SK-N-SH (cell line): ENCODE measurements at regions not wholly inside any gene's neighbourhood (a gene's known extent, or its start where the extent isn't known, plus 50 kb on each side); places are given as distances from the start of the nearest gene placed in this dataset.

ENCODE experiments used
- CTCF ChIA-PET: fragments of 300-600, 350-600 bp; formaldehyde crosslinking; extraction: SDS; loops from one replicate; lab custom pipeline; 2021; lab: Yijun Ruan, JAX
- POLR2A ChIA-PET: fragments of 350-600 bp; sonication (Branson Sonifier 250); formaldehyde crosslinking; extraction: SDS; loops from one replicate; lab custom pipeline; 2020; ENCODE audit warnings: antibody characterized with exemption, inconsistent platforms; lab: Yijun Ruan, JAX
- DNase-seq: peaks from one replicate; pipeline ENCODE4 v3.0.0; 2012
- H2AFZ ChIP-seq: fragments of 200-600 bp; sonication (generic); 2 replicates; pipeline ENCODE4 v1.8.1; 2016; ENCODE audit warnings: antibody characterized with exemption, mild to moderate bottlenecking, low read depth
- H3F3A ChIP-seq: fragments of 200-600 bp; sonication (generic); replicated peaks from 2 replicates; pipeline ENCODE3; 2016; ENCODE audit warnings: antibody characterized with exemption, mild to moderate bottlenecking; ENCODE audit not compliant: insufficient read depth
- H3K27ac ChIP-seq, 2 experiments: fragments of 200-500 bp in 1 of 2; fragments of 200-600 bp in 1 of 2; sonication (Bioruptor generic) in 1 of 2; sonication (generic), shearing (Covaris generic) in 1 of 2; 2 replicates each; pipeline versions ENCODE4 v1.5.1 to v1.6.1; 2014 to 2016; ENCODE audit warnings: low read depth in 2 of 2, inconsistent platforms in 1 of 2, low read length in 1 of 2, mild to moderate bottlenecking in 1 of 2, mixed read lengths in 1 of 2
- H3K27me3 ChIP-seq: fragments of 200-600 bp; sonication (generic), shearing (Covaris generic); 2 replicates; pipeline ENCODE4 v1.6.1; 2016; ENCODE audit warnings: mixed run types; ENCODE audit not compliant: insufficient read depth
- H3K36me3 ChIP-seq, 2 experiments: fragments of 200-500 bp in 1 of 2; fragments of 200-600 bp in 1 of 2; sonication (Bioruptor generic) in 1 of 2; sonication (generic) in 1 of 2; replicated peaks in 1 of 2; 2 replicates each; pipeline versions ENCODE3 to v1.5.1; 2014 to 2016; ENCODE audit warnings: low read length in 1 of 2, mild to moderate bottlenecking in 1 of 2; ENCODE audit not compliant: insufficient read depth in 2 of 2, control insufficient read depth in 1 of 2
- H3K4me1 ChIP-seq, 2 experiments: fragments of 200-500 bp in 1 of 2; fragments of 200-600 bp in 1 of 2; sonication (Bioruptor generic) in 1 of 2; sonication (generic), shearing (Covaris generic) in 1 of 2; 2 replicates each; pipeline versions ENCODE4 v1.5.1 to v1.6.1; 2014 to 2016; ENCODE audit warnings: low read depth in 1 of 2, low read length in 1 of 2, mixed run types in 1 of 2; ENCODE audit not compliant: insufficient read depth in 2 of 2, control insufficient read depth in 1 of 2
- H3K4me2 ChIP-seq: fragments of 200-600 bp; sonication (generic), shearing (Covaris generic); 2 replicates; pipeline ENCODE4 v1.6.1; 2017; ENCODE audit warnings: mixed run types
- H3K4me3 ChIP-seq, 2 experiments: fragments of 200-500 bp in 1 of 2; fragments of 200-600 bp in 1 of 2; sonication (Bioruptor generic) in 1 of 2; sonication (generic), shearing (Covaris generic) in 1 of 2; 2 replicates each; pipeline versions ENCODE4 v1.5.1 to v1.8.1; 2014 to 2016; ENCODE audit warnings: low read depth in 2 of 2, inconsistent platforms in 1 of 2, low read length in 1 of 2, mild to moderate bottlenecking in 1 of 2, mixed read lengths in 1 of 2, moderate library complexity in 1 of 2
- H3K79me2 ChIP-seq: fragments of 200-600 bp; sonication (generic); 2 replicates; pipeline ENCODE4 v1.8.1; 2017; ENCODE audit warnings: mild to moderate bottlenecking; ENCODE audit not compliant: insufficient read depth
- H3K9ac ChIP-seq: fragments of 200-600 bp; sonication (generic); 2 replicates; pipeline ENCODE4 v1.6.1; 2017; ENCODE audit warnings: mixed run types
- H3K9me2 ChIP-seq: fragments of 200-600 bp; sonication (generic); 2 replicates; pipeline ENCODE4 v1.6.1; 2017; ENCODE audit warnings: mixed run types
- H3K9me3 ChIP-seq: fragments of 200-600 bp; sonication (generic); 2 replicates; pipeline ENCODE4 v1.6.1; 2017; ENCODE audit warnings: mixed run types, mild to moderate bottlenecking, moderate library complexity
- H4K20me1 ChIP-seq: fragments of 200-600 bp; sonication (generic); 2 replicates; pipeline ENCODE4 v1.6.1; 2017; ENCODE audit warnings: mild to moderate bottlenecking, mixed run types; ENCODE audit not compliant: insufficient read depth
- CTCF ChIP-seq: fragments of 200-600 bp; sonication (generic); IDR thresholded peaks from 2 replicates; pipeline ENCODE4 v1.6.1; 2017; ENCODE audit warnings: antibody characterized with exemption, mild to moderate bottlenecking, moderate library complexity
- EZH2phosphoT487 ChIP-seq: fragments of 200-600 bp; sonication (generic); IDR thresholded peaks from 2 replicates; pipeline ENCODE4 v1.6.1; 2017; ENCODE audit warnings: low read depth, mixed run types, mild to moderate bottlenecking, antibody characterized with exemption, moderate library complexity, borderline replicate concordance
- FOXM1 ChIP-seq: IDR thresholded peaks from 2 replicates; pipeline ENCODE4 v1.4.0; 2012; ENCODE audit warnings: low read depth, mild to moderate bottlenecking
- GABPA ChIP-seq: IDR thresholded peaks from 2 replicates; pipeline ENCODE4 v1.4.0; 2012; ENCODE audit warnings: low read depth, mild to moderate bottlenecking
- JUND ChIP-seq: IDR thresholded peaks from 2 replicates; pipeline ENCODE4 v1.4.0; 2012
- MAX ChIP-seq: IDR thresholded peaks from 2 replicates; pipeline ENCODE4 v1.4.0; 2012; ENCODE audit warnings: low read depth
- MXI1 ChIP-seq: IDR thresholded peaks from 2 replicates; pipeline ENCODE4 v1.6.1; 2012; ENCODE audit warnings: mild to moderate bottlenecking, low read depth, low read length, improper control_type of control experiment
- RAD21 ChIP-seq: IDR thresholded peaks from 2 replicates; pipeline ENCODE4 v1.6.1; 2012; ENCODE audit warnings: mild to moderate bottlenecking, low read length
- RCOR1 ChIP-seq: fragments of 150-350 bp; IDR thresholded peaks from 2 replicates; pipeline ENCODE4 v1.6.1; 2017; ENCODE audit warnings: antibody characterized with exemption, low read length
- RFX5 ChIP-seq: IDR thresholded peaks from 2 replicates; pipeline ENCODE4 v1.6.1; 2012; ENCODE audit warnings: mild to moderate bottlenecking, improper control_type of control experiment, low read length
- SMC3 ChIP-seq: IDR thresholded peaks from 2 replicates; pipeline ENCODE4 v1.6.1; 2012; ENCODE audit warnings: low read depth, low read length, improper control_type of control experiment
- TAF1 ChIP-seq: IDR thresholded peaks from 2 replicates; pipeline ENCODE4 v1.6.1; 2012; ENCODE audit warnings: low read depth, mild to moderate bottlenecking, low read length, moderate library complexity, borderline replicate concordance
- TCF12 ChIP-seq: IDR thresholded peaks from 2 replicates; pipeline ENCODE4 v1.4.0; 2012
- USF2 ChIP-seq: fragments of 150-350 bp; IDR thresholded peaks from 2 replicates; pipeline ENCODE4 v1.6.1; 2017; ENCODE audit warnings: antibody characterized with exemption, low read length, low read depth, borderline replicate concordance
- YY1 ChIP-seq: IDR thresholded peaks from 2 replicates; pipeline ENCODE4 v1.4.0; 2012; ENCODE audit warnings: low read depth, mild to moderate bottlenecking
- WGBS: methylation state at CpG from one replicate; pipeline ENCODE4 v1.1.6; 2017; ENCODE audit warnings: low lambda C conversion rate; 5-methylcytosine and 5-hydroxymethylcytosine counted together
- TF ChIP-seq, protein P1 (sequence below): IDR thresholded peaks from 2 replicates; pipeline ENCODE4 v1.4.0; 2012; ENCODE audit warnings: low read depth, borderline replicate concordance
- TF ChIP-seq, protein P2 (sequence below): fragments of 150-350 bp; IDR thresholded peaks from 2 replicates; pipeline ENCODE4 v1.6.1; 2016; ENCODE audit warnings: mild to moderate bottlenecking, low read depth, low read length
- TF ChIP-seq, protein P3 (sequence below): IDR thresholded peaks from 2 replicates; pipeline ENCODE4 v1.4.0; 2012; ENCODE audit warnings: low read depth, borderline replicate concordance

DNA sequence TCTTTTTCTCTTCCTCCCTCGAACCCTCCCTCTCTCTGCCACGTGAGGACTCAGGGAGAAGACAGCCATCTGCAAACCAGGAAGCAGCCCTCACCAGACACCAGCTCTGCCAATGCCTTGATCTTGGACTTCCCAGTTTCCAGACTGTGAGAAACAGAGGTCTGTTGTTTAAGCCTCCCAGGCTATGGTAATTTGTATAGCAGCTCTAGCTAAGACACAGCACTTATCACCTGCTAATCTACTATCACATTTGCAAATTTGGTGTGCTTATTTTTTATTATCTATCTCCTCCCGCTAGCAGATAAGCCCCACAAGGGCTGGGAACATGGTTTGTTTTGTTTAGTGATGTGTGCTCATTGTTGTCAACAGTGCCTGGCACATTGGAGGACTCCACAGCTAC lies 124.8 kb upstream of the OPCML start:
- no peak for DNase-seq
- H3K4me3 ChIP-seq: no peak overlapping the region
- no peak overlapping the region for H3K4me2 ChIP-seq
- H4K20me1 ChIP-seq: no peaks in the 10 kb centered on the region
- H3F3A ChIP-seq: no peaks in the 10 kb centered on the region
- no peaks in the 10 kb centered on the region for H3K79me2 ChIP-seq
- WGBS: 3% methylated on average over 3 of the region's 3 CpGs
- H3K36me3 ChIP-seq: no peaks in the 10 kb centered on the region
- no peak for TF ChIP-seq CTCF
- no peak for TF ChIP-seq FOXM1
- TF ChIP-seq GABPA: no peak
- H2AFZ ChIP-seq: no peak overlapping the region
- H3K27ac ChIP-seq: no peak overlapping the region
- H3K4me1 ChIP-seq: no peaks in the 10 kb centered on the region
- H3K9me2 ChIP-seq: no peaks in the 10 kb centered on the region
- POLR2A ChIA-PET: no interaction called here
- no peaks in the 10 kb centered on the region for H3K9me3 ChIP-seq
- H3K9ac ChIP-seq: no peak overlapping the region
- CTCF ChIA-PET: no interaction called here
- H3K27me3 ChIP-seq: no peaks in the 10 kb centered on the region

DNA sequence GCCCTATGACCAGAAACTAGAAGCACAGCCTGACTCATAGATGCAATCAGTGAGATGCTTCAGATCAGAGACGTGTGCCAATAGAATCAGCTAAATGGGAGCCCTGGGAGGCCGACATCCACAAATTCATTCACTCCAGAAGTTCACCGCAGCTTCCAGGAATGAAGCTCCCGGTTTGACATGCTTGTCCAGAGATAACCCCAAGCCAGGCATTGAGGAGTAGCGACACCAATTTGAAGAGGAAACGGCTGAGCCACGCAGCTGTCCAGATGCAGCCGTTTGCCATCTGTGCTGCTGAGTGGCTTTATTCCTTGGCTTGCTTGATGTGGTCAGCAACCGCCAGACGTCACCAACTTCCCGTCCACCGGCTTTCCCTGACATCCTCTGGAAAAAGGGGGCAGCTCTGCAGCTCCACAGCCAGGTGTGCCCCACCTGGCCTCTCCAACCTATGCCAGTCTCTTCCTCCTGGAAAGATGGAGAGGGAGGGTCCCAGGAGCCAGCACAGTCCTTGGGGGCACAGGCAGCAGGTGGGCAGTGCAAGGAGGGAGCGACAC lies 123.9 kb upstream of the OPCML start:
- Histone ChIP-seq H4K20me1 (no peaks in the 10 kb centered on the region), H3K4me2 (no peak overlapping the region), H3K9ac (no peak overlapping the region), H3K9me3 (no peaks in the 10 kb centered on the region), H3K27ac (no peak overlapping the region), H3K79me2 (no peaks in the 10 kb centered on the region), H3K27me3 (no peaks in the 10 kb centered on the region), H3K4me1 (no peaks in the 10 kb centered on the region), H3K9me2 (no peaks in the 10 kb centered on the region), H2AFZ (no peak overlapping the region), H3K4me3 (no peak overlapping the region), H3K36me3 (no peaks in the 10 kb centered on the region), H3F3A (no peaks in the 10 kb centered on the region)
- CTCF ChIA-PET: no interaction called here
- POLR2A ChIA-PET: no interaction called here
- TF ChIP-seq RCOR1 (no peak), YY1 (no peak), MAX (no peak), MXI1 (no peak), TCF12 (no peak), USF2 (no peak), JUND (no peak), EZH2phosphoT487 (no peak), TAF1 (no peak), RAD21 (no peak), SMC3 (no peak), RFX5 (no peak)
- TF ChIP-seq, protein P1, sequence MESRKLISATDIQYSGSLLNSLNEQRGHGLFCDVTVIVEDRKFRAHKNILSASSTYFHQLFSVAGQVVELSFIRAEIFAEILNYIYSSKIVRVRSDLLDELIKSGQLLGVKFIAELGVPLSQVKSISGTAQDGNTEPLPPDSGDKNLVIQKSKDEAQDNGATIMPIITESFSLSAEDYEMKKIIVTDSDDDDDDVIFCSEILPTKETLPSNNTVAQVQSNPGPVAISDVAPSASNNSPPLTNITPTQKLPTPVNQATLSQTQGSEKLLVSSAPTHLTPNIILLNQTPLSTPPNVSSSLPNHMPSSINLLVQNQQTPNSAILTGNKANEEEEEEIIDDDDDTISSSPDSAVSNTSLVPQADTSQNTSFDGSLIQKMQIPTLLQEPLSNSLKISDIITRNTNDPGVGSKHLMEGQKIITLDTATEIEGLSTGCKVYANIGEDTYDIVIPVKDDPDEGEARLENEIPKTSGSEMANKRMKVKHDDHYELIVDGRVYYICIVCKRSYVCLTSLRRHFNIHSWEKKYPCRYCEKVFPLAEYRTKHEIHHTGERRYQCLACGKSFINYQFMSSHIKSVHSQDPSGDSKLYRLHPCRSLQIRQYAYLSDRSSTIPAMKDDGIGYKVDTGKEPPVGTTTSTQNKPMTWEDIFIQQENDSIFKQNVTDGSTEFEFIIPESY: no peak
- TF ChIP-seq, protein P2, sequence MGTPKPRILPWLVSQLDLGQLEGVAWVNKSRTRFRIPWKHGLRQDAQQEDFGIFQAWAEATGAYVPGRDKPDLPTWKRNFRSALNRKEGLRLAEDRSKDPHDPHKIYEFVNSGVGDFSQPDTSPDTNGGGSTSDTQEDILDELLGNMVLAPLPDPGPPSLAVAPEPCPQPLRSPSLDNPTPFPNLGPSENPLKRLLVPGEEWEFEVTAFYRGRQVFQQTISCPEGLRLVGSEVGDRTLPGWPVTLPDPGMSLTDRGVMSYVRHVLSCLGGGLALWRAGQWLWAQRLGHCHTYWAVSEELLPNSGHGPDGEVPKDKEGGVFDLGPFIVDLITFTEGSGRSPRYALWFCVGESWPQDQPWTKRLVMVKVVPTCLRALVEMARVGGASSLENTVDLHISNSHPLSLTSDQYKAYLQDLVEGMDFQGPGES: no peak
- TF ChIP-seq, protein P3, sequence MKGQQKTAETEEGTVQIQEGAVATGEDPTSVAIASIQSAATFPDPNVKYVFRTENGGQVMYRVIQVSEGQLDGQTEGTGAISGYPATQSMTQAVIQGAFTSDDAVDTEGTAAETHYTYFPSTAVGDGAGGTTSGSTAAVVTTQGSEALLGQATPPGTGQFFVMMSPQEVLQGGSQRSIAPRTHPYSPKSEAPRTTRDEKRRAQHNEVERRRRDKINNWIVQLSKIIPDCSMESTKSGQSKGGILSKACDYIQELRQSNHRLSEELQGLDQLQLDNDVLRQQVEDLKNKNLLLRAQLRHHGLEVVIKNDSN: no peak
- no peak for DNase-seq
- 4% methylated on average over 11 of the region's 13 CpGs for WGBS
